Heart right ventricle (tissue), 16 donors: ENCODE measurements at regions not wholly inside any gene's neighbourhood (a gene's known extent, or its start where the extent isn't known, plus 50 kb on each side); places are given as distances from the start of the nearest gene placed in this dataset.

ENCODE experiments used
- ATAC-seq, 8 donors: fragments of 200-7000 bp; cut with Tn5 transposase; one replicate each; pipeline ENCODE4 v1.9.1; 2020; ENCODE audit warnings: mild to moderate bottlenecking in 8 of 8, moderate library complexity in 8 of 8, moderate number of reproducible peaks in 1 of 8
- DNase-seq, 2 donors: peaks; one replicate each; pipeline ENCODE4 v3.0.0-alpha.2; 2020
- H3K27ac ChIP-seq, 10 donors: fragments of 200-600 bp; sonication (generic) in 2 of 10; one replicate each; pipeline versions ENCODE4 v1.5.0 to v1.8.0; 2020 to 2022; ENCODE audit warnings: mild to moderate bottlenecking in 3 of 10
- H3K27me3 ChIP-seq, 7 donors: fragments of 200-600 bp; one replicate each; pipeline ENCODE4 v1.8.0; 2021 to 2022; ENCODE audit warnings: mild to moderate bottlenecking in 2 of 7
- H3K36me3 ChIP-seq, 9 donors: fragments of 200-600 bp; sonication (generic) in 1 of 9; one replicate each; pipeline versions ENCODE4 v1.5.0 to v1.8.0; 2020 to 2022; ENCODE audit warnings: mild to moderate bottlenecking in 2 of 9
- H3K4me1 ChIP-seq, 9 donors: fragments of 200-600 bp; sonication (generic) in 1 of 9; one replicate each; pipeline versions ENCODE4 v1.5.0 to v1.8.0; 2020 to 2022; ENCODE audit warnings: mild to moderate bottlenecking in 4 of 9
- H3K4me3 ChIP-seq, 10 donors: fragments of 200-600 bp; sonication (generic) in 2 of 10; one replicate each; pipeline versions ENCODE4 v1.5.0 to v1.8.0; 2020 to 2022; ENCODE audit warnings: mild to moderate bottlenecking in 7 of 10, moderate library complexity in 2 of 10
- H3K9me3 ChIP-seq, 11 donors: fragments of 200-600 bp in 10 of 11; sonication (generic) in 2 of 11; one replicate each; pipeline versions ENCODE4 v1.5.0 to v1.8.0; 2013 to 2022; ENCODE audit warnings: mild to moderate bottlenecking in 2 of 11, control low read depth in 1 of 11, moderate library complexity in 1 of 11
- CTCF ChIP-seq, 9 donors: fragments of 200-600 bp; sonication (generic) in 2 of 9; IDR thresholded peaks; one replicate each; pipeline versions ENCODE4 v1.5.0 to v1.8.0; 2021 to 2022; ENCODE audit warnings: antibody characterized with exemption in 9 of 9, mild to moderate bottlenecking in 5 of 9, moderate library complexity in 1 of 9
- WGBS, 2 donors: extraction: QIAGEN DNeasy Blood & Tissue Kit; methylation state at CpG; one replicate each; pipeline ENCODE4 v1.1.7; 2013; ENCODE audit warnings: inconsistent platforms in 1 of 2; 5-methylcytosine and 5-hydroxymethylcytosine counted together
- intact Hi-C, 10 donors: fragments of 100-400 bp; cut with DNase I; formaldehyde crosslinking; loops; one replicate each; pipeline versions ENCODE4 v1.11.1 to v1.14.2; 2022
- donor health status: Arrhythmogenic right ventricular cardiomyopathy.
- donor health status: ischemic (EF 13 %, LVEDD 7.1; RV severe dilation, severe dysfunction).
- donor health status: healthy with polysubstance abuse.
- donor health status: DM: no; HTN: yes; CAD: no.
- donor health status: DM: no; HTN: no; CAD: no.
- donor health status: ischemic (EF 25% LVEDD 6.9; RV normal size, moderate dysfunction).
- donor health status: ischemic (EF 25% LVEDD 5.7; RV mildly dilated, moderate dysfunction).
- donor health status: healthy.
- donor health status: DM: yes; HTN: yes; CAD: no.
- donor health status: Ischemic cardiomyopathy.
- donor health status: ischemic (EF 35%, LVEDD 5.7; RV mildly dilated, moderate dysfunction).
- donor health status: nonischemic (EF 11% LVEDD 7.7; RV severe dilation, severe dysfunction).
- donor health status: DM: yes; HTN: yes; CAD: no.
- donor health status: PGD.
- donor health status: ischemic (EF 29% LVEDD 5.4; RV normal size, mild dysfunction).
- donor health status: nonischemic (EF 23%, LVEDD 6.1; RV moderate dilation, normal function).

GRCh38 chr7:17485904-17486303, 187.5 kb downstream of the AHR start:
- DNase-seq (no peak), ATAC-seq (no peak)
- Histone ChIP-seq H3K9me3 (no peaks in the 10 kb centered on the region), H3K27me3 (no peaks in the 10 kb centered on the region), H3K4me1 (no peaks in the 10 kb centered on the region), H3K4me3 (no peak overlapping the region), H3K36me3 (no peaks in the 10 kb centered on the region), H3K27ac (no peak overlapping the region)
- intact Hi-C loops: no loop called here
- no peak for TF ChIP-seq CTCF (IDR thresholded peaks at IDR 0.05)
- 84 to 88% methylated on average over 1 of the region's 1 CpG for WGBS, 2 donors

GRCh38 chr7:17486835-17487234, 188.4 kb downstream of the AHR start:
- no peak overlapping the region for H3K4me3 ChIP-seq
- no peak for TF ChIP-seq CTCF (IDR thresholded peaks at IDR 0.05)
- no peaks in the 10 kb centered on the region for H3K36me3 ChIP-seq
- ATAC-seq (no peak), DNase-seq (no peak)
- H3K27me3 ChIP-seq: no peaks in the 10 kb centered on the region
- no peaks in the 10 kb centered on the region for H3K4me1 ChIP-seq
- WGBS, 2 donors: 96 to 98% methylated on average over 2 of the region's 2 CpGs
- intact Hi-C loops: no loop called here
- no peaks in the 10 kb centered on the region for H3K9me3 ChIP-seq
- H3K27ac ChIP-seq: no peak overlapping the region

- intact Hi-C loops: no loop called here
- Histone ChIP-seq H3K36me3 (no peaks in the 10 kb centered on the region), H3K4me1 (no peaks in the 10 kb centered on the region), H3K4me3 (no peak overlapping the region), H3K27me3 (no peaks in the 10 kb centered on the region), H3K27ac (no peak overlapping the region), H3K9me3 (no peaks in the 10 kb centered on the region)
- DNase-seq (no peak), ATAC-seq (no peak)
- 72 to 87% methylated on average over 2 of the region's 2 CpGs for WGBS, 2 donors
- no peak for TF ChIP-seq CTCF (IDR thresholded peaks at IDR 0.05)
Observed at GRCh38 chr7:17487343-17487742, 188.9 kb downstream of the AHR start.

- TF ChIP-seq CTCF (IDR thresholded peaks at IDR 0.05): no peak
- Histone ChIP-seq H3K36me3 (no peaks in the 10 kb centered on the region), H3K27me3 (no peaks in the 10 kb centered on the region), H3K27ac (no peak overlapping the region), H3K4me1 (no peaks in the 10 kb centered on the region), H3K9me3 (no peaks in the 10 kb centered on the region), H3K4me3 (no peak overlapping the region)
- intact Hi-C loops: no loop called here
- ATAC-seq (no peak), DNase-seq (no peak)
- 61 to 75% methylated on average over 1 of the region's 1 CpG for WGBS, 2 donors
Observed at GRCh38 chr7:17488829-17489228, 190.4 kb downstream of the AHR start.

- no peaks in the 10 kb centered on the region for H3K4me1 ChIP-seq
- ATAC-seq (no peak), DNase-seq (no peak)
- H3K27me3 ChIP-seq: no peaks in the 10 kb centered on the region
- no peak for TF ChIP-seq CTCF (IDR thresholded peaks at IDR 0.05)
- no peaks in the 10 kb centered on the region for H3K36me3 ChIP-seq
- 84% methylated on average over 4 of the region's 4 CpGs for WGBS, 2 donors
- intact Hi-C loops: no loop called here
- no peaks in the 10 kb centered on the region for H3K9me3 ChIP-seq
- H3K27ac ChIP-seq: no peak overlapping the region
- H3K4me3 ChIP-seq: no peak overlapping the region
Observed at GRCh38 chr7:17489961-17490360, 191.5 kb downstream of the AHR start.
